Fibroblast of lung (primary cell): ENCODE measurements at regions not wholly inside any gene's neighbourhood (a gene's known extent, or its start where the extent isn't known, plus 50 kb on each side); places are given as distances from the start of the nearest gene placed in this dataset.

Experiments used
- CTCF ChIP-seq, 2 donors: IDR thresholded peaks in 1 of 2; conservative IDR thresholded peaks in 1 of 2; 1 replicate in 1 of 2; 2 replicates in 1 of 2; pipeline ENCODE4 v1.5.1; 2011 to 2012; ENCODE audit warnings: low read length in 2 of 2, control low read depth in 1 of 2, inconsistent platforms in 1 of 2, low read depth in 1 of 2, mild to moderate bottlenecking in 1 of 2
- EZH2 ChIP-seq: IDR thresholded peaks from 2 replicates; pipeline ENCODE4 v1.5.1; 2012; ENCODE audit warnings: low read length, control low read depth, mild to moderate bottlenecking; ENCODE audit errors: missing control alignments

- TF ChIP-seq CTCF (conservative IDR thresholded peaks at IDR 0.05 in 1 of 2, IDR thresholded peaks at IDR 0.05 in 1 of 2; ENCODE audit: low read depth in 1 of 2, low read length in 2 of 2): no peak
- TF ChIP-seq EZH2: no peak
Measured at GRCh38 chr13:88507909-88508308, 836.7 kb downstream of the SLITRK5 start.
